HepG2 (cell line): ENCODE measurements at regions not wholly inside any gene's neighbourhood (a gene's known extent, or its start where the extent isn't known, plus 50 kb on each side); places are given as distances from the start of the nearest gene placed in this dataset.

Source experiments
- ATAC-seq: fragments of 200-7000 bp; cut with Tn5 transposase; 3 replicates; pipeline ENCODE4 v1.9.1; 2020; ENCODE audit warnings: mild to moderate bottlenecking, moderate library complexity
- BruUV-seq: library from RNA; stranded (reverse); fragments of 400-500 nt; replicated peaks from 2 replicates; lab custom pipeline; 2021; lab: Mats Ljungman, UMichigan
- CTCF ChIA-PET: fragments of 300-600 bp; formaldehyde crosslinking; extraction: SDS; loops from one replicate; lab custom pipeline; 2021; ENCODE audit warnings: low total read pairs, inconsistent platforms, low intra/inter-chr PET ratio; lab: Yijun Ruan, JAX
- POLR2A ChIA-PET: fragments of 350-600 bp; sonication (Branson Sonifier 250); formaldehyde crosslinking; loops from one replicate; lab custom pipeline; 2020; ENCODE audit warnings: antibody characterized with exemption, inconsistent platforms; lab: Yijun Ruan, JAX
- DNase-seq: peaks from one replicate; pipeline ENCODE4 v3.0.0-alpha.2; 2015; ENCODE audit warnings: low spot score
- FAIRE-seq: peaks from 3 replicates; lab custom pipeline; 2011; peaks lifted over from hg19 to GRCh38; lab: Jason Lieb, UNC
- H2AFZ ChIP-seq: one replicate; pipeline ENCODE4 v1.6.1; 2011; ENCODE audit warnings: low read length, inconsistent platforms
- H3K27ac ChIP-seq: fragments of 300-600 bp; 3 replicates; pipeline ENCODE4 v1.8.0; 2011; ENCODE audit warnings: mixed run types, mild to moderate bottlenecking, mixed read lengths, low read length, inconsistent platforms; ENCODE audit not compliant: insufficient read depth; ENCODE audit errors: extremely low read length
- H3K27me3 ChIP-seq, 2 experiments: fragments of 200-600 bp in 1 of 2; 2 replicates in 1 of 2; 3 replicates in 1 of 2; pipeline versions ENCODE4 v1.6.0 to v1.8.0; 2011; ENCODE audit warnings: low read length in 2 of 2, mild to moderate bottlenecking in 2 of 2, moderate library complexity in 2 of 2, inconsistent platforms in 1 of 2; ENCODE audit not compliant: insufficient read depth in 2 of 2, control insufficient read depth in 1 of 2
- H3K36me3 ChIP-seq, 2 experiments: fragments of 200-600 bp in 1 of 2; replicated peaks in 1 of 2; 2 replicates in 1 of 2; 3 replicates in 1 of 2; pipeline versions ENCODE4 v1.5.1 to v1.8.0; 2011; ENCODE audit warnings: low read length in 2 of 2, inconsistent platforms in 1 of 2; ENCODE audit not compliant: insufficient read depth in 2 of 2, control insufficient read depth in 1 of 2
- H3K4me1 ChIP-seq: 2 replicates; pipeline ENCODE4 v1.5.1; 2012; ENCODE audit warnings: low read length, inconsistent platforms; ENCODE audit not compliant: insufficient read depth
- H3K4me2 ChIP-seq: 2 replicates; pipeline ENCODE4 v1.6.0; 2011; ENCODE audit warnings: low read depth, low read length, inconsistent platforms
- H3K4me3 ChIP-seq, 3 experiments: fragments of 200-600 bp in 1 of 3; sonication (generic), shearing (Covaris generic) in 1 of 3; replicated peaks in 1 of 3; 2 replicates each; pipeline ENCODE4 v1.5.1; 2011 to 2016; ENCODE audit warnings: low read length in 3 of 3, inconsistent platforms in 2 of 3, low read depth in 2 of 3, mild to moderate bottlenecking in 2 of 3, control low read depth in 1 of 3, mixed read lengths in 1 of 3; ENCODE audit not compliant: insufficient read depth in 1 of 3
- H3K79me2 ChIP-seq: one replicate; pipeline ENCODE4 v1.6.1; 2011; ENCODE audit warnings: low read length, inconsistent platforms; ENCODE audit not compliant: insufficient read depth
- H3K9ac ChIP-seq: 2 replicates; pipeline ENCODE4 v1.6.0; 2011; ENCODE audit warnings: mild to moderate bottlenecking, low read depth, low read length, inconsistent platforms; ENCODE audit not compliant: insufficient read depth
- H3K9me3 ChIP-seq: 2 replicates; pipeline ENCODE4 v1.5.1; 2012; ENCODE audit warnings: mild to moderate bottlenecking, low read length
- H4K20me1 ChIP-seq: 2 replicates; pipeline ENCODE4 v1.6.0; 2011; ENCODE audit warnings: inconsistent platforms, mild to moderate bottlenecking, low read length, moderate library complexity; ENCODE audit not compliant: insufficient read depth
- GABPA ChIP-seq, 2 experiments: IDR thresholded peaks; 2 replicates each; pipeline ENCODE4 v1.6.1; 2011 to 2016; ENCODE audit warnings: low read depth in 2 of 2, low read length in 1 of 2, missing biosample characterization in 1 of 2, missing genetic modification characterization in 1 of 2
- GZF1 ChIP-seq: sonication (generic); formaldehyde crosslinking; IDR thresholded peaks from 2 replicates; pipeline ENCODE4 v1.5.1; 2020; ENCODE audit warnings: mild to moderate bottlenecking, missing genetic modification reagents
- MLLT10 ChIP-seq: sonication (generic); formaldehyde crosslinking; IDR thresholded peaks from 2 replicates; pipeline ENCODE4 v1.4.0; 2020; ENCODE audit warnings: missing genetic modification reagents
- PBX2 ChIP-seq: IDR thresholded peaks from 2 replicates; pipeline ENCODE4 v1.6.1; 2016; ENCODE audit warnings: control low read depth
- SIX4 ChIP-seq: sonication (generic); formaldehyde crosslinking; IDR thresholded peaks from 2 replicates; pipeline ENCODE4 v1.4.0; 2020; ENCODE audit warnings: missing genetic modification reagents
- SOX5 ChIP-seq: IDR thresholded peaks from 2 replicates; pipeline ENCODE4 v1.6.1; 2016; ENCODE audit warnings: borderline replicate concordance
- TFE3 ChIP-seq: IDR thresholded peaks from 2 replicates; pipeline ENCODE4 v1.6.1; 2016
- ZNF224 ChIP-seq: sonication (generic); formaldehyde crosslinking; IDR thresholded peaks from 2 replicates; pipeline ENCODE4 v1.5.0; 2020; ENCODE audit warnings: mild to moderate bottlenecking, missing genetic modification reagents
- ZNF546 ChIP-seq: sonication (generic); formaldehyde crosslinking; conservative IDR thresholded peaks from 2 replicates; pipeline ENCODE4 v1.8.1; 2023; ENCODE audit warnings: mild to moderate bottlenecking, missing genetic modification reagents
- ZNF597 ChIP-seq: sonication (generic); formaldehyde crosslinking; IDR thresholded peaks from 2 replicates; pipeline ENCODE4 v1.5.0; 2020; ENCODE audit warnings: missing genetic modification reagents
- ZZZ3 ChIP-seq: sonication (generic); formaldehyde crosslinking; IDR thresholded peaks from 2 replicates; pipeline ENCODE4 v1.4.0; 2020; ENCODE audit warnings: missing genetic modification reagents, mild to moderate bottlenecking, borderline replicate concordance
- WGBS: methylation state at CpG from one replicate; pipeline ENCODE4 v1.1.6; 2017; ENCODE audit warnings: low lambda C conversion rate; 5-methylcytosine and 5-hydroxymethylcytosine counted together
- in situ Hi-C: cut with HindIII; loops from 2 replicates; pipeline ENCODE4 v1.10.0; 2017; ENCODE audit warnings: low pct_unique_long_range_greater_than_20kb; ENCODE audit not compliant: extremely low pct_ligation_motif_present
- intact Hi-C: fragments of 100-400 bp; cut with micrococcal nuclease; formaldehyde crosslinking; loops from one replicate; pipeline ENCODE4 v1.10.0; 2022; ENCODE audit not compliant: unreplicated experiment

- Histone ChIP-seq H3K27me3 (peaks cover 0 to 3% of the 10 kb centered on the region in 2 experiments; a peak in 2 of 5 replicates), H4K20me1 (no peaks in the 10 kb centered on the region), H3K4me3 (no peak overlapping the region), H3K79me2 (no peaks in the 10 kb centered on the region), H3K27ac (no peak overlapping the region), H3K9me3 (no peaks in the 10 kb centered on the region), H3K4me2 (no peak overlapping the region), H3K4me1 (no peaks in the 10 kb centered on the region), H2AFZ (no peak overlapping the region), H3K9ac (no peak overlapping the region), H3K36me3 (no peaks in the 10 kb centered on the region)
- in situ Hi-C loops: no loop called here
- intact Hi-C loops: no loop called here
- FAIRE-seq (no peak), DNase-seq (no peak), ATAC-seq (no peak)
- TF ChIP-seq MLLT10 (CRISPR knock-in tag) (no peak), ZZZ3 (CRISPR knock-in tag) (no peak), ZNF546 (CRISPR knock-in tag) (no peak), GABPA (IDR thresholded peaks at IDR 0.05; ENCODE audit: low read depth, low read length) (no peak), GABPA (CRISPR knock-in tag; IDR thresholded peaks at IDR 0.05; ENCODE audit: low read depth) (no peak), GZF1 (CRISPR knock-in tag) (no peak), ZNF597 (CRISPR knock-in tag) (no peak), PBX2 (CRISPR knock-in tag) (no peak), TFE3 (CRISPR knock-in tag) (no peak), SOX5 (no peak), ZNF224 (CRISPR knock-in tag) (no peak), SIX4 (CRISPR knock-in tag) (no peak)
- CTCF ChIA-PET: no interaction called here
- POLR2A ChIA-PET: no interaction called here
- WGBS: 34% methylated on average over 6 of the region's 6 CpGs
- BruUV-seq: no TSS peak
Observed at GRCh38 chr17:63019138-63019873, 53.3 kb downstream of the TANC2 start.
